K562 (cell line): ENCODE measurements at regions not wholly inside any gene's neighbourhood (a gene's known extent, or its start where the extent isn't known, plus 50 kb on each side); places are given as distances from the start of the nearest gene placed in this dataset.

Experiments used
- ATAC-seq: fragments of 200-7000 bp; cut with Tn5 transposase; 3 replicates; pipeline ENCODE4 v1.9.1; 2020; ENCODE audit warnings: moderate library complexity
- BruUV-seq: library from RNA; stranded (reverse); fragments of 400-500 nt; replicated peaks from 2 replicates; lab custom pipeline; 2021; lab: Mats Ljungman, UMichigan
- CTCF ChIA-PET: fragments of 300-600 bp; formaldehyde crosslinking; extraction: SDS; loops from one replicate; lab custom pipeline; 2021; ENCODE audit warnings: low intra/inter-chr PET ratio; lab: Yijun Ruan, JAX
- POLR2A ChIA-PET: fragments of 300-600, 350-650 bp; sonication (Branson Sonifier 250); formaldehyde crosslinking; extraction: SDS; loops from one replicate; lab custom pipeline; 2021; ENCODE audit warnings: antibody characterized with exemption, inconsistent platforms; lab: Yijun Ruan, JAX
- DNase-seq, 4 experiments: peaks; one replicate each; pipeline versions ENCODE4 v3.0.0 to v3.0.0-alpha.2; 2011 to 2018; ENCODE audit warnings: low spot score in 3 of 4, mixed read lengths in 3 of 4; ENCODE audit errors: extremely low read depth in 1 of 4
- FAIRE-seq: peaks from 2 replicates; lab custom pipeline; 2011; peaks lifted over from hg19 to GRCh38; lab: Jason Lieb, UNC
- H2AFZ ChIP-seq: 2 replicates; pipeline ENCODE4 v1.6.0; 2011; ENCODE audit warnings: low read depth, low read length, control low read depth, inconsistent platforms
- H3K27ac ChIP-seq: fragments of 200-600 bp; 3 replicates; pipeline ENCODE4 v1.8.0; 2011; ENCODE audit warnings: low read depth, mild to moderate bottlenecking, control low read depth, inconsistent platforms, low read length, moderate library complexity, mixed read lengths; ENCODE audit errors: extremely low read depth
- H3K27me3 ChIP-seq, 2 experiments: fragments of 300-600 bp in 1 of 2; 2 replicates in 1 of 2; 3 replicates in 1 of 2; pipeline versions ENCODE4 v1.6.0 to v1.8.0; 2011; ENCODE audit warnings: inconsistent platforms in 2 of 2, low read length in 2 of 2, mild to moderate bottlenecking in 1 of 2, mixed read lengths in 1 of 2, moderate library complexity in 1 of 2; ENCODE audit not compliant: control insufficient read depth in 2 of 2, insufficient read depth in 2 of 2
- H3K36me3 ChIP-seq: fragments of 300-600 bp; 3 replicates; pipeline ENCODE4 v1.8.0; 2011; ENCODE audit warnings: mild to moderate bottlenecking, low read length, inconsistent platforms; ENCODE audit not compliant: control insufficient read depth, insufficient read depth
- H3K4me1 ChIP-seq, 2 experiments: fragments of 200-600 bp in 1 of 2; replicated peaks in 1 of 2; 2 replicates in 1 of 2; 3 replicates in 1 of 2; pipeline versions ENCODE4 v1.5.1 to v1.8.0; 2011; ENCODE audit warnings: inconsistent platforms in 2 of 2, low read length in 2 of 2, mild to moderate bottlenecking in 1 of 2, mixed read lengths in 1 of 2, moderate library complexity in 1 of 2; ENCODE audit not compliant: control insufficient read depth in 2 of 2, insufficient read depth in 2 of 2
- H3K4me2 ChIP-seq: 2 replicates; pipeline ENCODE4 v1.6.1; 2011; ENCODE audit warnings: low read length, control low read depth, inconsistent platforms, mixed read lengths; ENCODE audit not compliant: insufficient read depth
- H3K4me3 ChIP-seq: fragments of 200-600 bp; sonication (generic), shearing (Covaris generic); 2 replicates; pipeline ENCODE4 v1.5.1; 2016; ENCODE audit warnings: control low read depth, inconsistent platforms
- H3K79me2 ChIP-seq: fragments of 200-600 bp; 3 replicates; pipeline ENCODE4 v1.8.0; 2011; ENCODE audit warnings: low read length, inconsistent platforms; ENCODE audit not compliant: control insufficient read depth, insufficient read depth
- H3K9ac ChIP-seq, 2 experiments: 2 replicates each; pipeline versions ENCODE4 v1.6.0 to v1.6.1; 2011; ENCODE audit warnings: low read depth in 2 of 2, low read length in 2 of 2, control low read depth in 1 of 2, inconsistent platforms in 1 of 2, mild to moderate bottlenecking in 1 of 2, mixed read lengths in 1 of 2; ENCODE audit not compliant: insufficient read depth in 1 of 2
- H3K9me1 ChIP-seq: one replicate; pipeline ENCODE4 v1.6.0; 2011; ENCODE audit warnings: inconsistent platforms, mild to moderate bottlenecking, low read length, moderate library complexity; ENCODE audit not compliant: control insufficient read depth, insufficient read depth
- H3K9me3 ChIP-seq: replicated peaks from 2 replicates; pipeline ENCODE4 v1.5.1; 2011; ENCODE audit warnings: low read depth, low read length, inconsistent platforms; ENCODE audit not compliant: control insufficient read depth, insufficient read depth
- H4K20me1 ChIP-seq: replicated peaks from 2 replicates; pipeline ENCODE4 v1.6.1; 2011; ENCODE audit warnings: low read length, inconsistent platforms, mixed read lengths; ENCODE audit not compliant: control insufficient read depth, insufficient read depth
- ETV1 ChIP-seq: fragments of 450-650 bp; conservative IDR thresholded peaks from 2 replicates; pipeline ENCODE4 v1.6.1; 2016; ENCODE audit warnings: missing genetic modification characterization, control low read depth, low read depth, missing compliant biosample characterization
- GABPB1 ChIP-seq: sonication (generic); formaldehyde crosslinking; IDR thresholded peaks from 2 replicates; pipeline ENCODE4 v1.8.0; 2022; ENCODE audit warnings: mild to moderate bottlenecking, missing genetic modification reagents
- MCM3 ChIP-seq: fragments of 450-650 bp; IDR thresholded peaks from 2 replicates; pipeline ENCODE4 v1.6.1; 2016
- MEIS2 ChIP-seq: fragments of 450-650 bp; IDR thresholded peaks from 2 replicates; pipeline ENCODE4 v1.6.1; 2014; ENCODE audit warnings: mild to moderate bottlenecking; ENCODE audit not compliant: partially characterized antibody
- NBN ChIP-seq: fragments of 450-650 bp; IDR thresholded peaks from 2 replicates; pipeline ENCODE4 v1.6.1; 2016; ENCODE audit warnings: low read depth, mild to moderate bottlenecking
- PURB ChIP-seq: sonication (generic); formaldehyde crosslinking; IDR thresholded peaks from 2 replicates; pipeline ENCODE4 v1.9.0; 2021; ENCODE audit warnings: low read depth, mild to moderate bottlenecking, missing genetic modification reagents
- RAD21 ChIP-seq, 2 experiments: fragments of 250-450 bp in 1 of 2; fragments of 450-650 bp in 1 of 2; sonication (Bioruptor Pico) in 1 of 2; formaldehyde crosslinking in 1 of 2; IDR thresholded peaks in 1 of 2; conservative IDR thresholded peaks in 1 of 2; 2 replicates each; pipeline versions ENCODE4 v1.4.0 to v1.8.0; 2020 to 2022; ENCODE audit warnings: mild to moderate bottlenecking in 2 of 2, moderate library complexity in 1 of 2
- SMARCC2 ChIP-seq: fragments of 450-650 bp; IDR thresholded peaks from 2 replicates; pipeline ENCODE4 v1.6.1; 2017; ENCODE audit warnings: antibody characterized with exemption, moderate library complexity, mild to moderate bottlenecking, low read depth
- SP1 ChIP-seq: sonication (generic); formaldehyde crosslinking; IDR thresholded peaks from 2 replicates; pipeline ENCODE4 v1.8.1; 2022; ENCODE audit warnings: mild to moderate bottlenecking, missing genetic modification reagents
- SP2 ChIP-seq: IDR thresholded peaks from 2 replicates; pipeline ENCODE4 v1.6.1; 2011; ENCODE audit warnings: mild to moderate bottlenecking, low read depth, low read length, moderate library complexity; ENCODE audit not compliant: poor library complexity, severe bottlenecking; ENCODE audit errors: extremely low read depth
- TGIF2 ChIP-seq: sonication (generic); formaldehyde crosslinking; IDR thresholded peaks from 2 replicates; pipeline ENCODE4 v1.8.1; 2022; ENCODE audit warnings: mild to moderate bottlenecking, missing genetic modification reagents, moderate library complexity
- ZNF311 ChIP-seq: fragments of 250-450 bp; sonication (Bioruptor Pico); IDR thresholded peaks from 2 replicates; pipeline ENCODE4 v1.4.0; 2020; ENCODE audit warnings: mild to moderate bottlenecking, moderate library complexity
- WGBS: fragments of 100-300 bp; shearing (Covaris generic); methylation state at CpG from one replicate; pipeline ENCODE4 v1.1.6; 2016; ENCODE audit warnings: low coverage, mixed read lengths; ENCODE audit not compliant: insufficient coverage; ENCODE audit errors: missing lambda C conversion rate; 5-methylcytosine and 5-hydroxymethylcytosine counted together
- in situ Hi-C: fragments of 300-500 bp; cut with MboI; formaldehyde crosslinking; loops from 4 replicates; pipeline ENCODE4 v1.15.0; 2018; ENCODE audit warnings: inconsistent platforms, mixed read lengths
- intact Hi-C: fragments of 100-400 bp; cut with micrococcal nuclease; formaldehyde crosslinking; loops from 2 replicates; pipeline ENCODE4 v1.14.2; 2022
- TF ChIP-seq, protein P1 (sequence below), 3 experiments: IDR thresholded peaks in 2 of 3; conservative IDR thresholded peaks in 1 of 3; 2 replicates each; pipeline ENCODE4 v1.5.1; 2011 to 2012; ENCODE audit warnings: low read length in 3 of 3, mild to moderate bottlenecking in 3 of 3, control low read depth in 2 of 3, improper control_type of control experiment in 1 of 3, inconsistent platforms in 1 of 3, low read depth in 1 of 3, mixed read lengths in 1 of 3, moderate library complexity in 1 of 3; ENCODE audit not compliant: insufficient read depth in 2 of 3

DNA sequence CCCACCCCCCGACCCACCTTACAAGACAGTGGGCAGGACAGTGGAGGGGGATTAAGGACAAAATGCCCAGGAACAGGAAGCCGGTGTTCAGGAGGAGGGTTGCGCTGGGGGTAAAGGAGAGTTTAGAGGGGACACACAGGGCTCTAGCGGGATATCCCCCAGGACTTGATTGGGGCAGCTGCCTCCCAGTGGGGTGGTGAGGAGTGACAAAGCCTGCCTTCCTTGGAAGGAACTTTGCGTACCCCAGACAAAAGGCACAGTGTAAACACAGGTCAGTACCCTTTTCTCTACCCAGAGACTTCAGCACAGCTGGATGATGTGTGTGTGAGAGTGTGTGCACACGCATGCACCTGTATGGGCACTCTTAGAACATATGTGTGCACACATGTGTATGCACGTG is 51.7 kb upstream of the BCAR3 start:
- ATAC-seq, result no peak
- H3K27ac ChIP-seq, result no peak overlapping the region
- intact Hi-C loops (no loop called here), in situ Hi-C loops (loop anchor here (10.0 kb wide), 1 partner anchor 99 kb away; no protein-coding TSS in a partner anchor)
- no peaks in the 10 kb centered on the region for H3K79me2 ChIP-seq
- WGBS, result 13% methylated on average over 7 of the region's 7 CpGs
- H4K20me1 ChIP-seq, result 0 out of 2 replicates have a peak, but pooled peaks cover 4% of the 10 kb centered on the region
- POLR2A ChIA-PET, result interaction anchor here (0.6 kb wide), 1 partner anchor 25 kb away, joined by 4 read pairs; no protein-coding TSS in a partner anchor
- FAIRE-seq, result no peak
- no peak overlapping the region; a peak in 1 of 4 replicates for H3K9ac ChIP-seq
- H2AFZ ChIP-seq, result no peak overlapping the region
- CTCF ChIA-PET, result no interaction called here
- no TSS peak for BruUV-seq
- no peak overlapping the region for H3K4me2 ChIP-seq
- H3K36me3 ChIP-seq, result no peaks in the 10 kb centered on the region
- no peaks in the 10 kb centered on the region for H3K9me1 ChIP-seq
- no peak overlapping the region for H3K4me3 ChIP-seq
- TF ChIP-seq SP1 (CRISPR knock-in tag) (no peak), NBN (no peak)
- DNase-seq, result no peak
- peaks cover 23 to 50% of the 10 kb centered on the region in 2 experiments; a peak in 4 of 5 replicates for H3K27me3 ChIP-seq
- H3K4me1 ChIP-seq, result no peaks in the 10 kb centered on the region
- H3K9me3 ChIP-seq, result no peaks in the 10 kb centered on the region

DNA sequence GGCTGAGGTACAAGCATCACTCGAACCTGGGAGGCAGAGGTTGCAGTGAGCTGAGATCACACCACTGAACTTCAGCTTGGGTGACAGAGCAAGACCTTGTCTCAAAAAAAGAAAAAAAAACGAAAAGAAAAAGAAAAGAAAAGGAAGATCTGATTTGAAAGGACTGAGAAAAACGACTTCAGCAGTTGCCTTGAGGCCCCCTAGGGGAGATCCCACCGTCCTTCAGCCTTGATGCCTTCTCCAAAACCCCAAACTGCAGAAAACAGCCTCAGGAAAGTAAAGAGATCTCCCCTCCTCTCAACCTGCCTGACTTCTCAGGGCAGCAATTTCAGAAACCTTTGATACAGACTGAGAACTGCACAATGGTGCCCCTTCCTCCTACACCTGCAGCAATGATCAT is 50.9 kb upstream of the BCAR3 start:
- no peaks in the 10 kb centered on the region for H3K79me2 ChIP-seq
- POLR2A ChIA-PET, result interaction anchor here (1.0 kb wide), 1 partner anchor 19 kb away, joined by 3 read pairs; no protein-coding TSS in a partner anchor
- H3K9me1 ChIP-seq, result no peaks in the 10 kb centered on the region
- DNase-seq (no peak), ATAC-seq (peak; percentile 47; the same call in 1 of the 3 replicates), FAIRE-seq (no peak)
- CTCF ChIA-PET, result no interaction called here
- no peak overlapping the region for H2AFZ ChIP-seq
- no peak overlapping the region for H3K9ac ChIP-seq
- in situ Hi-C loops (loop anchor here (10.0 kb wide), 1 partner anchor 98 kb away; no protein-coding TSS in a partner anchor), intact Hi-C loops (no loop called here)
- H3K36me3 ChIP-seq, result no peaks in the 10 kb centered on the region
- H3K4me3 ChIP-seq, result no peak overlapping the region
- no TSS peak for BruUV-seq
- WGBS, result 0% methylated on average over 4 of the region's 4 CpGs
- H3K9me3 ChIP-seq, result no peaks in the 10 kb centered on the region
- 0 out of 2 replicates have a peak, but pooled peaks cover 4% of the 10 kb centered on the region for H4K20me1 ChIP-seq
- no peak overlapping the region for H3K27ac ChIP-seq
- TF ChIP-seq, protein P1, sequence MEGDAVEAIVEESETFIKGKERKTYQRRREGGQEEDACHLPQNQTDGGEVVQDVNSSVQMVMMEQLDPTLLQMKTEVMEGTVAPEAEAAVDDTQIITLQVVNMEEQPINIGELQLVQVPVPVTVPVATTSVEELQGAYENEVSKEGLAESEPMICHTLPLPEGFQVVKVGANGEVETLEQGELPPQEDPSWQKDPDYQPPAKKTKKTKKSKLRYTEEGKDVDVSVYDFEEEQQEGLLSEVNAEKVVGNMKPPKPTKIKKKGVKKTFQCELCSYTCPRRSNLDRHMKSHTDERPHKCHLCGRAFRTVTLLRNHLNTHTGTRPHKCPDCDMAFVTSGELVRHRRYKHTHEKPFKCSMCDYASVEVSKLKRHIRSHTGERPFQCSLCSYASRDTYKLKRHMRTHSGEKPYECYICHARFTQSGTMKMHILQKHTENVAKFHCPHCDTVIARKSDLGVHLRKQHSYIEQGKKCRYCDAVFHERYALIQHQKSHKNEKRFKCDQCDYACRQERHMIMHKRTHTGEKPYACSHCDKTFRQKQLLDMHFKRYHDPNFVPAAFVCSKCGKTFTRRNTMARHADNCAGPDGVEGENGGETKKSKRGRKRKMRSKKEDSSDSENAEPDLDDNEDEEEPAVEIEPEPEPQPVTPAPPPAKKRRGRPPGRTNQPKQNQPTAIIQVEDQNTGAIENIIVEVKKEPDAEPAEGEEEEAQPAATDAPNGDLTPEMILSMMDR (IDR thresholded peaks at IDR 0.05 in 2 of 3, conservative IDR thresholded peaks at IDR 0.05 in 1 of 3; ENCODE audit: insufficient read depth in 2 of 3, low read depth in 1 of 3, low read length in 3 of 3), result peak; percentile 24 to 32 (median 28); a peak in 2 of 6 replicates
- TF ChIP-seq ETV1 (no peak), SP2 (no peak), RAD21 (CRISPR knock-in tag; conservative IDR thresholded peaks at IDR 0.05 in 1 of 2, IDR thresholded peaks at IDR 0.05 in 1 of 2) (peak in 1 of 2 experiments; percentile 10; a peak in 1 of 4 replicates), MEIS2 (no peak), SMARCC2 (no peak), PURB (no peak), TGIF2 (CRISPR knock-in tag) (no peak), MCM3 (0 out of 2 replicates have a peak, but pooled peaks have one; percentile 45), GABPB1 (CRISPR knock-in tag) (no peak), ZNF311 (CRISPR knock-in tag) (no peak)
- TF ChIP-seq, all 486 proteins: peak for 3
- no peak overlapping the region for H3K4me2 ChIP-seq
- peaks cover 20 to 44% of the 10 kb centered on the region in 2 experiments; a peak in 4 of 5 replicates for H3K27me3 ChIP-seq
- no peaks in the 10 kb centered on the region for H3K4me1 ChIP-seq
